GM23338 (cell line): ENCODE measurements at regions not wholly inside any gene's neighbourhood (a gene's known extent, or its start where the extent isn't known, plus 50 kb on each side); places are given as distances from the start of the nearest gene placed in this dataset.

Experiments
- ATAC-seq: fragments of 200-7000 bp; cut with Tn5 transposase; 3 replicates; pipeline ENCODE4 v1.9.1; 2020
- DNase-seq: peaks from one replicate; pipeline ENCODE4 v3.0.0-alpha.2; 2015; ENCODE audit warnings: low spot score
- H2AFZ ChIP-seq: fragments of 200-600 bp; sonication (generic); 2 replicates; pipeline ENCODE4 v1.8.0; 2016; ENCODE audit warnings: antibody characterized with exemption, mild to moderate bottlenecking, moderate library complexity
- H3F3A ChIP-seq: fragments of 200-600 bp; sonication (generic); replicated peaks from 2 replicates; pipeline ENCODE4 v1.8.0; 2017; ENCODE audit warnings: antibody characterized with exemption, mixed run types, low read depth
- H3K27ac ChIP-seq: fragments of 200-600 bp; sonication (generic); 2 replicates; pipeline ENCODE4 v1.6.1; 2016; ENCODE audit warnings: low read depth
- H3K27me3 ChIP-seq: fragments of 200-600 bp; sonication (generic); 2 replicates; pipeline ENCODE4 v1.8.0; 2016; ENCODE audit warnings: mild to moderate bottlenecking, mixed run types, moderate library complexity; ENCODE audit not compliant: insufficient read depth
- H3K36me3 ChIP-seq: fragments of 200-600 bp; sonication (generic); 2 replicates; pipeline ENCODE4 v1.8.0; 2016; ENCODE audit warnings: mild to moderate bottlenecking; ENCODE audit not compliant: insufficient read depth
- H3K4me1 ChIP-seq: fragments of 200-600 bp; sonication (generic); 2 replicates; pipeline ENCODE4 v1.8.0; 2016; ENCODE audit warnings: mild to moderate bottlenecking, moderate library complexity; ENCODE audit not compliant: insufficient read depth
- H3K4me2 ChIP-seq: fragments of 200-600 bp; sonication (generic); 2 replicates; pipeline ENCODE4 v1.7.1; 2017; ENCODE audit warnings: mixed run types
- H3K4me3 ChIP-seq: fragments of 200-600 bp; sonication (generic); 2 replicates; pipeline ENCODE4 v1.6.1; 2016; ENCODE audit warnings: mixed run types
- H3K79me2 ChIP-seq: fragments of 200-600 bp; sonication (generic); replicated peaks from 2 replicates; pipeline ENCODE4 v1.8.0; 2017; ENCODE audit warnings: mild to moderate bottlenecking; ENCODE audit not compliant: insufficient read depth
- H3K9me2 ChIP-seq: fragments of 200-600 bp; sonication (generic); 2 replicates; pipeline ENCODE4 v1.8.0; 2017; ENCODE audit not compliant: insufficient read depth
- H4K20me1 ChIP-seq: fragments of 200-600 bp; sonication (generic); replicated peaks from 2 replicates; pipeline ENCODE4 v1.8.0; 2017; ENCODE audit warnings: mild to moderate bottlenecking; ENCODE audit not compliant: insufficient read depth
- H3K27ac Mint-ChIP-seq: 2 replicates; pipeline ENCODE4 v1.8.0; 2020; ENCODE audit warnings: inconsistent platforms, mild to moderate bottlenecking, moderate library complexity, mixed read lengths
- H3K27me3 Mint-ChIP-seq: 3 replicates; pipeline ENCODE4 v1.8.0; 2022; ENCODE audit warnings: low read depth, mild to moderate bottlenecking, moderate library complexity, mixed read lengths, inconsistent platforms; ENCODE audit not compliant: insufficient read depth, poor library complexity
- H3K36me3 Mint-ChIP-seq: 3 replicates; pipeline ENCODE4 v1.8.0; 2021; ENCODE audit warnings: low read depth, mild to moderate bottlenecking, inconsistent platforms, moderate library complexity, mixed read lengths
- H3K4me1 Mint-ChIP-seq: 3 replicates; pipeline ENCODE4 v1.8.0; 2020; ENCODE audit warnings: mild to moderate bottlenecking, inconsistent platforms, mixed read lengths
- H3K4me3 Mint-ChIP-seq: 3 replicates; pipeline ENCODE4 v1.8.0; 2021; ENCODE audit warnings: moderate library complexity, mild to moderate bottlenecking, inconsistent platforms, mixed read lengths
- H3K9me3 Mint-ChIP-seq: 3 replicates; pipeline ENCODE4 v1.8.0; 2020; ENCODE audit warnings: moderate library complexity, mild to moderate bottlenecking, inconsistent platforms, mixed read lengths
- CTCF ChIP-seq, 2 experiments: fragments of 200-600 bp in 1 of 2; sonication (generic) in 1 of 2; conservative IDR thresholded peaks; 2 replicates each; pipeline versions ENCODE4 v1.5.1 to v1.6.1; 2016 to 2017; ENCODE audit warnings: antibody characterized with exemption in 2 of 2, low read depth in 2 of 2, mild to moderate bottlenecking in 2 of 2, moderate library complexity in 1 of 2
- ETS1 ChIP-seq: IDR thresholded peaks from 2 replicates; pipeline ENCODE4 v1.6.1; 2016; ENCODE audit warnings: antibody characterized with exemption
- EZH2 ChIP-seq: fragments of 200-600 bp; sonication (generic); IDR thresholded peaks from one replicate; pipeline ENCODE4 v1.8.0; 2017; ENCODE audit warnings: antibody characterized with exemption, mild to moderate bottlenecking, low read depth; ENCODE audit not compliant: unreplicated experiment
- NANOG ChIP-seq: IDR thresholded peaks from 2 replicates; pipeline ENCODE4 v1.6.1; 2016; ENCODE audit warnings: antibody characterized with exemption, borderline replicate concordance
- POLR2AphosphoS5 ChIP-seq: IDR thresholded peaks from 2 replicates; pipeline ENCODE4 v1.6.1; 2016; ENCODE audit warnings: antibody characterized with exemption, low read depth
- ZNF462 ChIP-seq: fragments of 250-450 bp; sonication (Bioruptor Pico); IDR thresholded peaks from 2 replicates; pipeline ENCODE4 v1.5.0; 2020; ENCODE audit warnings: mild to moderate bottlenecking, moderate library complexity

- no peaks in the 10 kb centered on the region for H4K20me1 ChIP-seq
- peaks cover 3% of the 10 kb centered on the region for H3K27me3 Mint-ChIP-seq
- no peak overlapping the region for H3K27ac ChIP-seq
- peaks cover 31% of the 10 kb centered on the region for H3K4me1 ChIP-seq
- H3F3A ChIP-seq = no peaks in the 10 kb centered on the region
- H3K4me3 Mint-ChIP-seq = no peak overlapping the region
- no peaks in the 10 kb centered on the region for H3K9me3 Mint-ChIP-seq
- no peak overlapping the region for H3K4me2 ChIP-seq
- no peaks in the 10 kb centered on the region for H3K27me3 ChIP-seq
- H3K4me1 Mint-ChIP-seq = peaks cover 29% of the 10 kb centered on the region
- H3K36me3 Mint-ChIP-seq = no peaks in the 10 kb centered on the region
- TF ChIP-seq ZNF462 (CRISPR knock-in tag) (no peak), ETS1 (no peak), CTCF (conservative IDR thresholded peaks at IDR 0.05; ENCODE audit: low read depth in 2 of 2) (no peak), NANOG (no peak), EZH2 (no peak), POLR2AphosphoS5 (no peak)
- no peak for DNase-seq
- no peaks in the 10 kb centered on the region for H3K36me3 ChIP-seq
- no peak for ATAC-seq
- H3K79me2 ChIP-seq = no peaks in the 10 kb centered on the region
- no peaks in the 10 kb centered on the region; the same call in 1 of the 2 replicates for H3K9me2 ChIP-seq
- 0 out of 2 replicates have a peak overlapping the region, but pooled peaks have one; percentile 26 for H3K27ac Mint-ChIP-seq
- no peak overlapping the region for H2AFZ ChIP-seq
- no peak overlapping the region for H3K4me3 ChIP-seq
Measured at GRCh38 chr3:187998611-187999010, 155.3 kb upstream of the LPP start.
